Activated CD4-positive, alpha-beta T cell treated with anti-CD3 and anti-CD28 coated beads, Interleukin-2, amount 10 ng/mL, durations not matched to agents 24 days and 14 days (primary cell): ENCODE measurements at regions not wholly inside any gene's neighbourhood (a gene's known extent, or its start where the extent isn't known, plus 50 kb on each side); places are given as distances from the start of the nearest gene placed in this dataset.

Experiments used
- DNase-seq: peaks from one replicate; pipeline ENCODE4 v3.0.0; 2022
- H3K27ac Mint-ChIP-seq: one replicate; pipeline ENCODE4 v1.8.0; 2022; ENCODE audit warnings: mild to moderate bottlenecking, mixed read lengths
- H3K27me3 Mint-ChIP-seq: one replicate; pipeline ENCODE4 v1.8.0; 2022; ENCODE audit warnings: mixed read lengths
- H3K36me3 Mint-ChIP-seq: one replicate; pipeline ENCODE4 v1.8.0; 2022; ENCODE audit warnings: low read depth, mild to moderate bottlenecking, mixed read lengths
- H3K4me1 Mint-ChIP-seq: one replicate; pipeline ENCODE4 v1.8.0; 2021; ENCODE audit warnings: mixed read lengths
- H3K4me3 Mint-ChIP-seq: one replicate; pipeline ENCODE4 v1.8.0; 2022; ENCODE audit warnings: mild to moderate bottlenecking, moderate library complexity, mixed read lengths
- H3K9me3 Mint-ChIP-seq: one replicate; pipeline ENCODE4 v1.8.0; 2021; ENCODE audit warnings: mixed read lengths
- intact Hi-C: fragments of 100-400 bp; cut with micrococcal nuclease; formaldehyde crosslinking; loops from one replicate; pipeline ENCODE4 v1.15.1; 2023

GRCh38 chr2:12282780-12283695 lies 433.7 kb upstream of the TRIB2 start:
- Mint-ChIP-seq H3K36me3 (no peaks in the 10 kb centered on the region), H3K4me1 (peaks cover 19% of the 10 kb centered on the region), H3K27ac (no peak overlapping the region), H3K4me3 (no peak overlapping the region), H3K9me3 (peaks cover 17% of the 10 kb centered on the region), H3K27me3 (peaks cover 39% of the 10 kb centered on the region)
- DNase-seq, result peak; percentile 45
- intact Hi-C loops, result no loop called here

- H3K36me3 Mint-ChIP-seq, result no peaks in the 10 kb centered on the region
- no peak overlapping the region for H3K4me3 Mint-ChIP-seq
- no peak overlapping the region for H3K27ac Mint-ChIP-seq
- peaks cover 21% of the 10 kb centered on the region for H3K4me1 Mint-ChIP-seq
- intact Hi-C loops, result loop anchor here (1.0 kb wide), 2 partner anchors 10 to 454 kb away; no protein-coding TSS in a partner anchor
- peaks cover 41% of the 10 kb centered on the region for H3K27me3 Mint-ChIP-seq
- peaks cover 17% of the 10 kb centered on the region for H3K9me3 Mint-ChIP-seq
- no peak for DNase-seq
Observed at GRCh38 chr2:12284037-12284436, 432.7 kb upstream of the TRIB2 start.

GRCh38 chr2:12284487-12284886 lies 432.2 kb upstream of the TRIB2 start:
- H3K27ac Mint-ChIP-seq, result no peak overlapping the region
- H3K9me3 Mint-ChIP-seq, result peaks cover 17% of the 10 kb centered on the region

GRCh38 chr2:12286347-12286746 lies 430.4 kb upstream of the TRIB2 start:
- intact Hi-C loops, result loop anchor here (1.0 kb wide), 1 partner anchor 13 kb away; no protein-coding TSS in a partner anchor
- DNase-seq, result no peak
- no peak overlapping the region for H3K27ac Mint-ChIP-seq
- H3K27me3 Mint-ChIP-seq, result peaks cover 33% of the 10 kb centered on the region
- no peak overlapping the region for H3K4me3 Mint-ChIP-seq
- H3K9me3 Mint-ChIP-seq, result peaks cover 21% of the 10 kb centered on the region
- H3K36me3 Mint-ChIP-seq, result peaks cover 6% of the 10 kb centered on the region
- H3K4me1 Mint-ChIP-seq, result peaks cover 23% of the 10 kb centered on the region

More at GRCh38 chr2:12284487-12284886, 432.2 kb upstream of the TRIB2 start:
- intact Hi-C loops, result loop anchor here (1.0 kb wide), 2 partner anchors 10 to 454 kb away; no protein-coding TSS in a partner anchor
- no peak overlapping the region for H3K4me3 Mint-ChIP-seq
- DNase-seq, result peak; percentile 29
- H3K27me3 Mint-ChIP-seq, result peaks cover 40% of the 10 kb centered on the region
- peaks cover 21% of the 10 kb centered on the region for H3K4me1 Mint-ChIP-seq
- H3K36me3 Mint-ChIP-seq, result no peaks in the 10 kb centered on the region

GRCh38 chr2:12287220-12287751 lies 429.4 kb upstream of the TRIB2 start:
- Mint-ChIP-seq H3K9me3 (peaks cover 23% of the 10 kb centered on the region), H3K27ac (no peak overlapping the region), H3K27me3 (peaks cover 29% of the 10 kb centered on the region), H3K4me3 (no peak overlapping the region), H3K36me3 (peaks cover 8% of the 10 kb centered on the region), H3K4me1 (peaks cover 28% of the 10 kb centered on the region)
- no peak for DNase-seq
- intact Hi-C loops, result no loop called here

GRCh38 chr2:12288048-12288447 lies 428.7 kb upstream of the TRIB2 start:
- peaks cover 30% of the 10 kb centered on the region for H3K4me1 Mint-ChIP-seq
- H3K4me3 Mint-ChIP-seq, result no peak overlapping the region
- H3K9me3 Mint-ChIP-seq, result peaks cover 23% of the 10 kb centered on the region
- intact Hi-C loops, result no loop called here
- H3K36me3 Mint-ChIP-seq, result peaks cover 8% of the 10 kb centered on the region
- DNase-seq, result no peak
- H3K27ac Mint-ChIP-seq, result no peak overlapping the region
- peaks cover 29% of the 10 kb centered on the region for H3K27me3 Mint-ChIP-seq

GRCh38 chr2:12289120-12289802 lies 427.5 kb upstream of the TRIB2 start:
- DNase-seq, result no peak
- Mint-ChIP-seq H3K4me3 (no peak overlapping the region), H3K27ac (no peak overlapping the region), H3K36me3 (peaks cover 8% of the 10 kb centered on the region), H3K27me3 (peaks cover 22% of the 10 kb centered on the region), H3K9me3 (peaks cover 19% of the 10 kb centered on the region), H3K4me1 (peaks cover 35% of the 10 kb centered on the region)
- intact Hi-C loops, result no loop called here

GRCh38 chr2:12291303-12291702 lies 425.4 kb upstream of the TRIB2 start:
- intact Hi-C loops, result loop anchor here (5.0 to 10.0 kb wide), 5 partner anchors 97 to 566 kb away; no protein-coding TSS in a partner anchor
- H3K9me3 Mint-ChIP-seq, result peaks cover 13% of the 10 kb centered on the region
- no peak overlapping the region for H3K4me3 Mint-ChIP-seq
- H3K27ac Mint-ChIP-seq, result no peak overlapping the region
- H3K4me1 Mint-ChIP-seq, result peaks cover 47% of the 10 kb centered on the region
- peaks cover 8% of the 10 kb centered on the region for H3K36me3 Mint-ChIP-seq
- DNase-seq, result no peak
- H3K27me3 Mint-ChIP-seq, result peaks cover 13% of the 10 kb centered on the region

GRCh38 chr2:12293874-12294273 lies 422.9 kb upstream of the TRIB2 start:
- peaks cover 18% of the 10 kb centered on the region for H3K9me3 Mint-ChIP-seq
- intact Hi-C loops, result loop anchor here (1.0 to 10.0 kb wide), 12 partner anchors 10 to 563 kb away; partner anchors contain the start of gene TRIB2
- peak; percentile 80 for DNase-seq
- H3K4me1 Mint-ChIP-seq, result peaks cover 46% of the 10 kb centered on the region
- peaks cover 10% of the 10 kb centered on the region for H3K27me3 Mint-ChIP-seq
- peak overlapping the region; percentile 82 for H3K27ac Mint-ChIP-seq
- peaks cover 12% of the 10 kb centered on the region for H3K36me3 Mint-ChIP-seq
- peak overlapping the region; percentile 34 for H3K4me3 Mint-ChIP-seq

GRCh38 chr2:12295856-12296519 lies 420.7 kb upstream of the TRIB2 start:
- peaks cover 46% of the 10 kb centered on the region for H3K4me1 Mint-ChIP-seq
- peaks cover 10% of the 10 kb centered on the region for H3K9me3 Mint-ChIP-seq
- peak overlapping the region; percentile 25 for H3K4me3 Mint-ChIP-seq
- intact Hi-C loops, result loop anchor here (1.0 to 10.0 kb wide), 4 partner anchors 101 to 541 kb away; partner anchors contain the start of gene TRIB2
- peak; percentile 58 for DNase-seq
- peaks cover 9% of the 10 kb centered on the region for H3K36me3 Mint-ChIP-seq
- peaks cover 4% of the 10 kb centered on the region for H3K27me3 Mint-ChIP-seq
- H3K27ac Mint-ChIP-seq, result no peak overlapping the region

- Mint-ChIP-seq H3K36me3 (peaks cover 4% of the 10 kb centered on the region), H3K9me3 (peaks cover 5% of the 10 kb centered on the region), H3K27me3 (peaks cover 4% of the 10 kb centered on the region), H3K27ac (no peak overlapping the region), H3K4me1 (peaks cover 47% of the 10 kb centered on the region), H3K4me3 (no peak overlapping the region)
- DNase-seq, result no peak
- intact Hi-C loops, result loop anchor here (1.0 to 10.0 kb wide), 3 partner anchors 102 to 542 kb away; no protein-coding TSS in a partner anchor
Observed at GRCh38 chr2:12296915-12297314, 419.8 kb upstream of the TRIB2 start.

GRCh38 chr2:12298352-12298751 lies 418.4 kb upstream of the TRIB2 start:
- Mint-ChIP-seq H3K27me3 (peaks cover 4% of the 10 kb centered on the region), H3K9me3 (peaks cover 5% of the 10 kb centered on the region), H3K4me3 (no peak overlapping the region), H3K27ac (no peak overlapping the region), H3K36me3 (peaks cover 4% of the 10 kb centered on the region), H3K4me1 (peaks cover 56% of the 10 kb centered on the region)
- no peak for DNase-seq
- intact Hi-C loops, result loop anchor here (10.0 kb wide), 2 partner anchors 104 to 544 kb away; no protein-coding TSS in a partner anchor

- intact Hi-C loops, result loop anchor here (10.0 kb wide), 2 partner anchors 105 to 545 kb away; no protein-coding TSS in a partner anchor
Observed at GRCh38 chr2:12299431-12299830, 417.3 kb upstream of the TRIB2 start.

More at GRCh38 chr2:12299431-12299830, 417.3 kb upstream of the TRIB2 start:
- Mint-ChIP-seq H3K9me3 (peaks cover 5% of the 10 kb centered on the region), H3K4me1 (peaks cover 52% of the 10 kb centered on the region), H3K27me3 (peaks cover 4% of the 10 kb centered on the region), H3K27ac (no peak overlapping the region), H3K36me3 (peaks cover 4% of the 10 kb centered on the region), H3K4me3 (no peak overlapping the region)
- no peak for DNase-seq
